Immature natural killer cell (primary cell): ENCODE measurements at regions not wholly inside any gene's neighbourhood (a gene's known extent, or its start where the extent isn't known, plus 50 kb on each side); places are given as distances from the start of the nearest gene placed in this dataset.

ENCODE experiments used
- DNase-seq, 3 donors: peaks; one replicate each; pipeline ENCODE4 v3.0.0; 2022; ENCODE audit warnings: mixed read lengths in 1 of 3
- H3K27ac Mint-ChIP-seq, 6 donors: one replicate each; pipeline ENCODE4 v1.8.0; 2020; ENCODE audit warnings: mixed read lengths in 6 of 6, mild to moderate bottlenecking in 5 of 6, inconsistent platforms in 4 of 6, moderate library complexity in 3 of 6
- H3K27me3 Mint-ChIP-seq, 3 donors: one replicate each; pipeline ENCODE4 v1.8.0; 2020 to 2021; ENCODE audit warnings: low read depth in 3 of 3, mild to moderate bottlenecking in 3 of 3, mixed read lengths in 3 of 3, moderate library complexity in 3 of 3, inconsistent platforms in 1 of 3
- H3K36me3 Mint-ChIP-seq, 3 donors: one replicate each; pipeline ENCODE4 v1.8.0; 2020; ENCODE audit warnings: mixed read lengths in 3 of 3, inconsistent platforms in 2 of 3, mild to moderate bottlenecking in 2 of 3
- H3K4me1 Mint-ChIP-seq, 2 donors: one replicate each; pipeline ENCODE4 v1.8.0; 2020; ENCODE audit warnings: inconsistent platforms in 2 of 2, mild to moderate bottlenecking in 2 of 2, mixed read lengths in 2 of 2, moderate library complexity in 1 of 2
- H3K4me3 Mint-ChIP-seq, 5 donors: one replicate each; pipeline ENCODE4 v1.8.0; 2020; ENCODE audit warnings: mild to moderate bottlenecking in 5 of 5, mixed read lengths in 5 of 5, inconsistent platforms in 3 of 5, moderate library complexity in 3 of 5
- H3K9me3 Mint-ChIP-seq, 6 donors: one replicate each; pipeline ENCODE4 v1.8.0; 2020; ENCODE audit warnings: mild to moderate bottlenecking in 6 of 6, mixed read lengths in 6 of 6, inconsistent platforms in 4 of 6, moderate library complexity in 3 of 6

GRCh38 chr10:9860045-9860444, 1157.6 kb upstream of the CELF2 start:
- no peaks in the 10 kb centered on the region for H3K36me3 Mint-ChIP-seq
- peaks cover 0 to 2% (median 0%) of the 10 kb centered on the region in 3 donors for H3K27me3 Mint-ChIP-seq
- no peak overlapping the region for H3K27ac Mint-ChIP-seq
- H3K4me3 Mint-ChIP-seq, result no peak overlapping the region
- peaks cover 3 to 15% (median 7%) of the 10 kb centered on the region in 6 donors for H3K9me3 Mint-ChIP-seq
- H3K4me1 Mint-ChIP-seq, result no peaks in the 10 kb centered on the region
- no peak for DNase-seq

- no peak overlapping the region for H3K4me3 Mint-ChIP-seq
- no peaks in the 10 kb centered on the region for H3K36me3 Mint-ChIP-seq
- H3K9me3 Mint-ChIP-seq, result peaks cover 0 to 16% (median 5%) of the 10 kb centered on the region in 6 donors
- H3K27me3 Mint-ChIP-seq, result peaks cover 0 to 2% (median 2%) of the 10 kb centered on the region in 3 donors
- DNase-seq, result no peak
- H3K4me1 Mint-ChIP-seq, result no peaks in the 10 kb centered on the region
- H3K27ac Mint-ChIP-seq, result no peak overlapping the region
These were observed 1154.0 kb upstream of the CELF2 start for GRCh38 chr10:9863559-9864121.

- Mint-ChIP-seq H3K27me3 (peaks cover 0 to 2% (median 2%) of the 10 kb centered on the region in 3 donors), H3K9me3 (peaks cover 0 to 16% (median 3%) of the 10 kb centered on the region in 6 donors), H3K4me1 (no peaks in the 10 kb centered on the region), H3K36me3 (no peaks in the 10 kb centered on the region), H3K27ac (no peak overlapping the region), H3K4me3 (no peak overlapping the region)
- DNase-seq, result no peak
These were observed 1149.2 kb upstream of the CELF2 start for GRCh38 chr10:9868499-9868898.

- H3K4me3 Mint-ChIP-seq, result no peak overlapping the region
- H3K4me1 Mint-ChIP-seq, result no peaks in the 10 kb centered on the region
- H3K9me3 Mint-ChIP-seq, result peaks cover 0 to 16% (median 3%) of the 10 kb centered on the region in 6 donors
- peaks cover 0 to 2% (median 2%) of the 10 kb centered on the region in 3 donors for H3K27me3 Mint-ChIP-seq
- no peak for DNase-seq
- H3K27ac Mint-ChIP-seq, result no peak overlapping the region
- H3K36me3 Mint-ChIP-seq, result no peaks in the 10 kb centered on the region
These were observed 1148.5 kb upstream of the CELF2 start for GRCh38 chr10:9869205-9869604.

- no peaks in the 10 kb centered on the region for H3K4me1 Mint-ChIP-seq
- H3K9me3 Mint-ChIP-seq, result peaks cover 0 to 13% (median 3%) of the 10 kb centered on the region in 6 donors
- DNase-seq, result no peak
- no peak overlapping the region for H3K27ac Mint-ChIP-seq
- H3K4me3 Mint-ChIP-seq, result no peak overlapping the region
- no peaks in the 10 kb centered on the region for H3K36me3 Mint-ChIP-seq
- peaks cover 0 to 2% (median 2%) of the 10 kb centered on the region in 3 donors for H3K27me3 Mint-ChIP-seq
These were observed 1148.0 kb upstream of the CELF2 start for GRCh38 chr10:9869606-9870176.

GRCh38 chr10:9875353-9875752, 1142.3 kb upstream of the CELF2 start:
- Mint-ChIP-seq H3K27ac (no peak overlapping the region), H3K27me3 (peaks cover 0 to 4% (median 0%) of the 10 kb centered on the region in 3 donors), H3K36me3 (no peaks in the 10 kb centered on the region), H3K9me3 (peaks cover 0 to 2% (median 0%) of the 10 kb centered on the region in 6 donors), H3K4me3 (no peak overlapping the region), H3K4me1 (no peaks in the 10 kb centered on the region)
- no peak for DNase-seq

GRCh38 chr10:9877978-9878377, 1139.7 kb upstream of the CELF2 start:
- Mint-ChIP-seq H3K4me3 (no peak overlapping the region), H3K27me3 (peaks cover 0 to 4% (median 0%) of the 10 kb centered on the region in 3 donors), H3K27ac (no peak overlapping the region), H3K4me1 (no peaks in the 10 kb centered on the region), H3K9me3 (peaks cover 0 to 2% (median 0%) of the 10 kb centered on the region in 6 donors), H3K36me3 (no peaks in the 10 kb centered on the region)
- no peak for DNase-seq

GRCh38 chr10:9878383-9878782, 1139.3 kb upstream of the CELF2 start:
- no peaks in the 10 kb centered on the region for H3K36me3 Mint-ChIP-seq
- no peak for DNase-seq
- H3K27me3 Mint-ChIP-seq, result peaks cover 0 to 4% (median 0%) of the 10 kb centered on the region in 3 donors
- peaks cover 0 to 2% (median 0%) of the 10 kb centered on the region in 6 donors for H3K9me3 Mint-ChIP-seq
- no peak overlapping the region for H3K27ac Mint-ChIP-seq
- H3K4me3 Mint-ChIP-seq, result no peak overlapping the region
- H3K4me1 Mint-ChIP-seq, result no peaks in the 10 kb centered on the region

- Mint-ChIP-seq H3K4me3 (no peak overlapping the region), H3K27ac (no peak overlapping the region), H3K9me3 (peaks cover 2 to 13% (median 5%) of the 10 kb centered on the region in 6 donors), H3K4me1 (no peaks in the 10 kb centered on the region), H3K27me3 (no peaks in the 10 kb centered on the region), H3K36me3 (no peaks in the 10 kb centered on the region)
- no peak for DNase-seq
These were observed 1131.9 kb upstream of the CELF2 start for GRCh38 chr10:9885761-9886160.

- Mint-ChIP-seq H3K4me1 (no peaks in the 10 kb centered on the region), H3K4me3 (no peak overlapping the region), H3K36me3 (no peaks in the 10 kb centered on the region), H3K27me3 (no peaks in the 10 kb centered on the region), H3K27ac (no peak overlapping the region), H3K9me3 (peaks cover 2 to 16% (median 5%) of the 10 kb centered on the region in 6 donors)
- no peak for DNase-seq
These were observed 1130.9 kb upstream of the CELF2 start for GRCh38 chr10:9886772-9887171.

GRCh38 chr10:9895453-9895852, 1122.2 kb upstream of the CELF2 start:
- H3K36me3 Mint-ChIP-seq, result peaks cover 0 to 4% (median 0%) of the 10 kb centered on the region in 3 donors
- peaks cover 0 to 19% (median 5%) of the 10 kb centered on the region in 6 donors for H3K9me3 Mint-ChIP-seq
- no peak for DNase-seq
- H3K27ac Mint-ChIP-seq, result no peak overlapping the region
- H3K4me3 Mint-ChIP-seq, result no peak overlapping the region
- H3K4me1 Mint-ChIP-seq, result no peaks in the 10 kb centered on the region
- peaks cover 0 to 2% (median 0%) of the 10 kb centered on the region in 3 donors for H3K27me3 Mint-ChIP-seq

GRCh38 chr10:9895981-9896380, 1121.7 kb upstream of the CELF2 start:
- H3K4me1 Mint-ChIP-seq, result no peaks in the 10 kb centered on the region
- H3K36me3 Mint-ChIP-seq, result peaks cover 0 to 4% (median 0%) of the 10 kb centered on the region in 3 donors
- no peak overlapping the region for H3K27ac Mint-ChIP-seq
- H3K9me3 Mint-ChIP-seq, result peaks cover 0 to 14% (median 4%) of the 10 kb centered on the region in 6 donors
- no peak overlapping the region for H3K4me3 Mint-ChIP-seq
- DNase-seq, result no peak
- peaks cover 0 to 2% (median 0%) of the 10 kb centered on the region in 3 donors for H3K27me3 Mint-ChIP-seq

GRCh38 chr10:9898633-9899395, 1118.9 kb upstream of the CELF2 start:
- peaks cover 0 to 6% (median 4%) of the 10 kb centered on the region in 6 donors for H3K9me3 Mint-ChIP-seq
- H3K36me3 Mint-ChIP-seq, result peaks cover 0 to 4% (median 0%) of the 10 kb centered on the region in 3 donors
- no peak for DNase-seq
- no peak overlapping the region for H3K27ac Mint-ChIP-seq
- no peaks in the 10 kb centered on the region for H3K4me1 Mint-ChIP-seq
- H3K27me3 Mint-ChIP-seq, result peaks cover 0 to 2% (median 0%) of the 10 kb centered on the region in 3 donors
- no peak overlapping the region for H3K4me3 Mint-ChIP-seq

- no peak overlapping the region for H3K4me3 Mint-ChIP-seq
- no peaks in the 10 kb centered on the region for H3K27me3 Mint-ChIP-seq
- H3K27ac Mint-ChIP-seq, result no peak overlapping the region
- no peaks in the 10 kb centered on the region for H3K4me1 Mint-ChIP-seq
- H3K9me3 Mint-ChIP-seq, result peaks cover 0 to 8% (median 2%) of the 10 kb centered on the region in 6 donors
- no peaks in the 10 kb centered on the region for H3K36me3 Mint-ChIP-seq
- DNase-seq, result no peak
These were observed 1116.9 kb upstream of the CELF2 start for GRCh38 chr10:9900751-9901150.
